HFF-Myc (cell line): ENCODE measurements at regions not wholly inside any gene's neighbourhood (a gene's known extent, or its start where the extent isn't known, plus 50 kb on each side); places are given as distances from the start of the nearest gene placed in this dataset.

Experiments used
- DNase-seq: peaks from one replicate; pipeline ENCODE4 v3.0.0-alpha.2; 2011; ENCODE audit warnings: low read depth; ENCODE audit errors: extremely low read depth
- H3K4me3 ChIP-seq: replicated peaks from 2 replicates; pipeline ENCODE4 v1.5.1; 2011; ENCODE audit warnings: low read depth, mild to moderate bottlenecking, control low read depth, low read length
- CTCF ChIP-seq: IDR thresholded peaks from 2 replicates; pipeline ENCODE4 v1.5.1; 2012; ENCODE audit warnings: mild to moderate bottlenecking, low read depth, low read length, control low read depth; ENCODE audit errors: missing control alignments

GRCh38 chr5:103498800-103499551 is 63.6 kb downstream of the NUDT12 start:
- H3K4me3 ChIP-seq = no peak overlapping the region
- TF ChIP-seq CTCF = no peak
- no peak for DNase-seq

- TF ChIP-seq CTCF = no peak
- H3K4me3 ChIP-seq = no peak overlapping the region
- DNase-seq = no peak
Observed at GRCh38 chr5:103498211-103498610, 64.4 kb downstream of the NUDT12 start.

GRCh38 chr5:103497781-103498180 is 64.8 kb downstream of the NUDT12 start:
- no peak overlapping the region for H3K4me3 ChIP-seq
- DNase-seq = no peak
- TF ChIP-seq CTCF = no peak

GRCh38 chr5:103490030-103490739 is 72.4 kb downstream of the NUDT12 start:
- no peak for TF ChIP-seq CTCF

GRCh38 chr5:103489307-103489706 is 73.3 kb downstream of the NUDT12 start:
- TF ChIP-seq CTCF = no peak
- H3K4me3 ChIP-seq = no peak overlapping the region
- no peak for DNase-seq

More at GRCh38 chr5:103490030-103490739, 72.4 kb downstream of the NUDT12 start:
- no peak for DNase-seq
- H3K4me3 ChIP-seq = no peak overlapping the region

GRCh38 chr5:103487822-103488493 is 74.6 kb downstream of the NUDT12 start:
- no peak for DNase-seq
- no peak overlapping the region for H3K4me3 ChIP-seq
- TF ChIP-seq CTCF = no peak
